GM19438 (cell line): ENCODE measurements at regions not wholly inside any gene's neighbourhood (a gene's known extent, or its start where the extent isn't known, plus 50 kb on each side); places are given as distances from the start of the nearest gene placed in this dataset.

Experiments used
- ATAC-seq: cut with Tn5 transposase; IDR thresholded peaks from one replicate; pipeline ENCODE4 v1.9.1; 2021; ENCODE audit warnings: low read depth; ENCODE audit not compliant: unreplicated experiment

DNA sequence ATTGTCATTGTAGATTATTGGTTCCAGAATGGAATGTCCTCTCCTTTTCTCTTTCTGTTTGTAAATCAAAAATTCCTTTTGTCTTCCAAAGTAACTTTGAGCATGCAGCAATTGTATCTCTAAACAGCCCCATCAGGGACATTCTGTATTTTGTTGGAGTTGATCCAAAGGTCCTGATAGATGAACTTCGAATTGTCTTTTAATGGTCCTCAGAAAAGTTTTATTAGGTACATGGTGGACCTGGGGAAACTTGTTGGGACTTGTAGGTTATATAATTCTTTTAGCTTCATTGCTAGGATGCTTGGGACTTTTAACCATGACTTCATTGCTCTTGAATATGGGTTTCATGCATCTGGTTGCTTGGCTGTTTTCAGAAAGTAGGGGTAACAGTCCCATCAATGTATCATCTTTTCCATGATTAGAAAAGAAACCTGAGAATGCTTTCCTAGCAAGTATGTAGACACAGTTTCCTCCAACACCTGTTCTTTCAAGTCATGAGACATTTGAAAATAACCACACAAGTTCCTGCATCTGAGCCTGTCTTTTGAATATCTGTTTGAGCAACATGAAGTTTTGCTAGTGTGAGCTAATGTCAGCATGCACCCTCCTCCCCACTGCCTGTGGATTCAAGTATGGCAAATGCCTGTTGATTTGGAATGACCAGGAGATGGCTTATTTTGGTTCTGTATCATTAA, 413.1 kb downstream of the KCNRG start:
- ATAC-seq: no peak

DNA sequence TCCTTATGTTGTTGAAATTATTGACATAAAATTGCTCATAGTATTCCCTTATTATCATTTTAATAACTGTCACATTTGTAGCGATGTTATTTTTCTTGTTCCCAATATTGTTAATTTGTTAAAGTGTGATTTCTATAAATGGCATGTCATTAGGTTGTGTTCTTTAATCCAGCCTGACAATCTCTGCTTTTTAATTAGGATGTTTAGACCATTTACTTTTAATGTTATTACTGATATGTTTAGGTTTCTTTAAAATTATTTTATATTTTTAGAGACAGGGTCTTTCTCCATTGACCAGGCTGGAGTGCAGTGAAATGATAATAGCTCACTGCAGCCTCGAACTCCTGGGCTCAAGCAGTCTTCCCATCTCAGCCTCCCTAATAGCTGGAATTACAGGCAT, 408.5 kb downstream of the DLEU7 start:
- ATAC-seq: no peak

DNA sequence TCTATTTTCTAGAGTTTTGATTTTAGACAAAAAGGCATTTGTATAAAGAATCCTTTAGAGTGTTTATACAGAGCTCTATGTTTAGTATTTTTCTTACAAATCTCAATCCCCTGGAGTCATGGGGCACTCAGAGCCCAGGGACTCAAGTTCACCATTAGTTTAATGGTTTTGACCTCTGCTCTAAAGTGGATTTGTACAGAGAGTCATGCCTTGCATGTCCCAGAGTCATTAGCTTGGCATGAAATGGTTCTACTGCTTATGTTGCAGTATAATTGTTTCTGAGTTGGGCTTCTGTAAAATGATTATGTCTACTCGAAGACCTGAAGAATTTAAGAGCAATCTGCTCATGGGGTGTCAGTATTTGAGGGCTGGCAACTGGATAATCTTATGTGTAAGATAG, 406.2 kb downstream of the DLEU7 start:
- ATAC-seq: no peak

DNA sequence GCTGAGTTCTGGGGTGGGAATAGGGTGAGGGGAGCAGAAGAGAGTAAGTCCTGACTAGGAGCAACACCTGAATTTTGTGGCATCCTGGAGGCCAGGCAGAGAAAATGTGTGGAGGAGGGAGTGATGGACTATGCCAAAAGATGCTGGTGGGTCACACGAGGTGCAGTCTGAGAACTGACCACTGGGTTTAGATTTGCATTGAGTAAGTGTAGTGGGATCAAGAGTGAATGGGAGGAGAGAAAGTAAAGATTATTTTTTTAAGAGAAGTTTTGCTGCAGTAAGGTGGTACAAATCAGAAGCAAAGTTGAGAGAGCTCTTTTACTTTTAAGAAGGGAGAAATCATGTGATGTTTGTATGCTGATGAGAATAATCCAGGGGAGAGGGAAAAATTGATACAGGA, 405.1 kb downstream of the DLEU7 start:
- no peak for ATAC-seq

DNA sequence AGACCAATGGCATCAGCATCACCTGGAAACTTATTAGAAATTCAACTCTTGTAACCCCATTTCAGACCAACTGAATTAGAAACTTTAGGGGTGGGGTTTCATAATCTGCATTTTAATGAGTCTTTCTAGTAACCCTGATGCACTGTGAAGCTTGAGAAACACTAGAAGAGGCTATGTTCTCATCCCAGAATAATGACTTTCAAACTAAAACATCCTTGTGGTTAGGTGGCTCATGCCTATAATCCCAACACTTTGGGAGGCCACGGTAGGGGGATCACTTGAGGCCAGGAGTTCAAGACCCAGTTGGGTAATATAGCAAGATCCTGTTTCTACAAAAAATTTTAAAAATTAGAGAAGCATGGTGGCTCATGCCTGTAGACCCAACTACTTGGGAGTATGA, 402.4 kb downstream of the DLEU7 start:
- ATAC-seq: no peak

DNA sequence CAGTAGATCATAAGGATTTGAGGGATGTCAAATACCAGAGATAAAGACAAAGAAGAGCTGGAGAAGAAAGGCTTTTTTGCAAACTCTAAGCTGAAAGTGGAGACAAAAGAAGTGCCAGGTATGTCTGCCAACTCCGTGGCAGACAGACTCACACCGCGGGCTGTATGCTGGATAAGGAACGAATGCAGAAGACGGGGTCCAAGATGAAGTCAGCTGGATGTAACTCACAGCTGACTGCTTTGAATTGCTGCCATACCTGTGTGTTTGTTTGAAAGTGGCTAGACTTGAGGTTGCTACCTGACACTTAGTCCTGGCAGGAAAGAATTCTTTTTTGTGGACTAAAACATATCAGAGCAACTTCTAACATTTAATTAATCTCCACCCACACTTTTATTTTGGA, 398.8 kb downstream of the DLEU7 start:
- no peak for ATAC-seq

DNA sequence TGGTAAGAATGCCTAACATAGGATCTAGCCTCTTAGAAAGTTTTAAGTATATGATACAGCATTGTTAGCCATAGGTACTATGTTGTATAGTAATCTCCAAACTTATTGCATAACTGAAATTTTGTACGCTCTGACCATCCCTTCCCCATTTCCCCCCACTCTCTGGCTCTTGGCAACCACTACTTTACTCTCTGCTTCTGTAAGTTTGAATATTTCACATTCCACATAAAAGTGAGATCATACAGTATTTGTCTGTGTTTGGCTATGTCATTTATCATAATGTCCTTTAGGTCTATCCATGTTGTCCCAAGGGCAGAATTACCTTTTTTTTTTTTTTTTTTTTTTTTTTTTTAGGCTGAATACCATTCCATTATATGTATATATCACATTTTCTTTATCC, 396.9 kb downstream of the DLEU7 start:
- ATAC-seq: no peak

DNA sequence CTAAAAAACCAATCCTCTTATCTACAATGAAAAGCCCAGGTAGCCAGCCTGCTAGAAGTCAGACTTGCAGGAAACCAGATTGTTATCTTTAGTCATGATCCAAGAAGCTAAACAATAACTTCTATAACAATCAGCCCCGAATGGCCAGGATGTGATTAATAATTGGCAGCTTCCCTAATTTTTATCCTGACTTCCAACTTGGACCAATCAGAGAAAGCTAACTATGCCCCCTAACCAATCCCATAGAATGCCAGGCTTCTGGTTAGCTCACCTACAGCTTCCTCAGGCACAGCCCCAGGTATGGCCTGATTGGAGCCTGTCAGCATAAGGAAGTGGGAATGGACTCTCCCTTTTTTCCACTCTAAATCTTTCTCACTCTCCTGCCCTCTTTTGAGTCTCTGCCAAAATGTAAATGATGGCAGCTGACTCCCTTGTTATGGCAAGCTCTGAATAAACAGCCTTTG, 394.9 kb downstream of the DLEU7 start:
- no peak for ATAC-seq

DNA sequence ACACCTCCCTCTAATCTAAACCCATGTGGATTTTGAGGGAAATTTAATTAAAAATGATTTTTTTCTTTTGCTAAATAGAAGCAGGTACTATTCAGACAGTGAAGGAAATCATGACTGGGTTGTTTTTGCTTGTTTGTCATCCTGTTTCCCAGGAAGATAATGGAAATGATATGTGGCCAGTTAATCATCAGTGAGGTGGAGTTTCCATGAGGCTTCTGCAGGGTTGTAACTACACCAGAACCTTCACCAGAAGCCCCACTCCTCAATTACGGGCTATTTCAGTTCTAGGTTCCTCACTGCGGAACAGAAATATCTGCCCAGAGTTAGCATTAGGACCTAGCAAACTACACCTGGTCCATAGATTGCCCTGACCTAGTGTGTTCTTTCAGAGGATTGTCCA, 394.0 kb downstream of the DLEU7 start:
- no peak for ATAC-seq

DNA sequence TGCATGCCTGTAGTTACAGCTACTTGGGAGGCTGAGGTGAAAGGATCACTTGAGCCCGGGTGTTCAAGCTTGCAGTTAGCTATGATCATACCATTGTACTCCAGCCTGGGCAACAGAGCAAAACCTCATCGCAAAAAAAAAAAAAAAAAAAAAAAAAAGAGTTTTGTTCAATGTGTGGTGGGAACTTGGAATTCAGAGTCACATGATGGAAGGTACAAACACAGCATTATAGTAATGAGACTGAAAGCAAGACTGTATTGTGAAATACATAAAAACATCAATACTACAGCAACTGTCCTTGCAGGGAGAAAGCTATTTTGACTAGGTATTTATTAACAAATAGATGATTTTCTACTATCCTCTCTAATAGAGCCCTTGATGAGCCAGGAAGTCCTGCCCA, 393.2 kb downstream of the DLEU7 start:
- ATAC-seq: no peak

DNA sequence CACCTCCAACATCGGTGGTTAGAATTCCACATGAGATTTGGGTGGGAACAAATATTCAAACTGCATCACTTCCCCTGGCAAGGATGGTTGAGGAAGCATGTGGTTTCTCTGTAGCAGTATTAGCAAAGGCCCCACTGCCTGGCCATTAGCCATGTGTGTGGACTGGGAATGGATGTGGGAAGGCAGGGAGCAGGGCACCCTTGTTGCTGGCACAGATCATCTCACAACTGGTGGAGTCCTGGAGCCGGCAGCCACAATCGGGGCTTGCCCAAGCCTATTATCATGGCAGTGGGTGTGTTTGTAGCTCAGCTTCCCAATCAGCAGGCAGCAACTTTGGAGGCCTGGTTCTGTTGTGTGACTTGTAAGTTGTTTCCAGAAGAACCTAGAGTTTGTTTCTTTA, 391.9 kb downstream of the DLEU7 start:
- ATAC-seq: no peak

DNA sequence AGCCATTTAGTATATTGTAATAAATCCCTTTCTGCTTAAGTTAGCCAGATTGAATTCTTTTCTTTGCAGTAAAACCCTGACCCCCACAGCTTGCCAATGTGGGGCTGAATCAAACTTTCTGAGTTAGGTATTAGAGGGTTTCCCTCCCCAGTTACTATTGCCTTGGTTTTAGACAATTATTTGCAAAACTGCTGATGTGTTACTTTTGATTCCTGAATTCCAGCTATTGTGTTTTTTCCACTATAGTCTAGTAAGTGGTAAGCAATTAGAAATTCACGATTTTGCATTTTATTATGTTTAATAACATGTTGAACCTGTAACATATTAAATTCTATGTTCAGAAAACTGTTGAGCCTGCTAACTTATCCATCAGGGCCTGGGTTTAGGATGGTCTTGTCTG, 391.5 kb downstream of the DLEU7 start:
- no peak for ATAC-seq

DNA sequence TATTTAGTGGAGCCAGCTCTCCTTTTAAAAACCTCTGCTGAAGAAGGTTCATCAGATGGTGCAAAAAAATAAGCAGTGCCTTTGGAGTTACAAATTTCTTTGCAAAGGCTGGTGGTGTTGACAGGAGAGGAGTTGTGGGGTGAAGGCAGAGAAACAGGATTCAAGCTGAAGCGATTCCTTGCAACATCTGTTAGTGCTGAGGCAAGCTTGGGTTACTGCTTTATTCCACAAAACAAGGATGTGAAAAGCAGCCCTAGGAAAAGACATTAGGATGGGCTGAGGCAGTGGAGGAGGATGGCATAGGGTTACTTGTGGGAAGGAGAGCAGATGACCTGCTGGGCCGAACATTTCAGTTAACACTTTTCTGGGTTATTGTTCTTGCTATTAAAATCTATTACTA, 390.7 kb downstream of the DLEU7 start:
- ATAC-seq: no peak

DNA sequence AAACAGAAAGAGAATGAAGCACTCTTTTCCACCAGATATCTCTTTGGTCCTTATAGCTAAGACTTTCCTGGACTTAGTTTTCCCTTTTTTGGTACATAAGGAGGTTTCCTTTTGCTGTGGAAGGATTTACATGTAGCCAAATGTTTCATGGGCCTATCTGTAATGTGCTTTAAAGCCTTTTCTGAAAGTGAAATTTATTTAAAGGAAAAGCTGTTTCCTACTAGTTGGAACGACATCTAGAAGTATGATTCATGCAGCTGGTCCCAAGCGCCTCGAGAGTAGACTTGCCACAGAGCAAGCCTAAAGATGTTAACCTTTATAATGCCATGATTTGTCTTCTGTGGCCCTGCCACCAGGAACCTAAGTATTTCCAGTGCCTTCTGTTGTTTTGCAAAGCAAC, 390.3 kb downstream of the DLEU7 start:
- ATAC-seq: no peak

DNA sequence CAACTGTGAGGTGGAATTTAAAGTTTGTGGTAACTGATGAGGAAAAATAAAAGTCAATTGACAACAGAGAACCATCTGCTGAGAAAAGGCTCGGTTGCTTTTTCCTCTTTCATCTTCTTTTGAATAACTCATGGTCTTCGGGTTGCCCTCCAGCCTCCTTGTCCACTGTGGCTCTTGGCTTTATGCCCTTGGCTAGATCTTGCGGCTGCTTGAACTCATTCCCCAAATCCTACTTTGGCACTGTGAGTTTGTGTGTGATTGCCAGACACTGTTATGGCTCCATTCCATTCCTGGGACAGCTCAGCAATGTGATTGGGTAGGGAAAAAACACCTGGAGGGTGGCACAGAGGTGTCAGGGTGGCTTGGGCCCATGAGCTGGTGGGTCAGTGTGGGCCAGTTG, 387.4 kb downstream of the DLEU7 start:
- no peak for ATAC-seq

DNA sequence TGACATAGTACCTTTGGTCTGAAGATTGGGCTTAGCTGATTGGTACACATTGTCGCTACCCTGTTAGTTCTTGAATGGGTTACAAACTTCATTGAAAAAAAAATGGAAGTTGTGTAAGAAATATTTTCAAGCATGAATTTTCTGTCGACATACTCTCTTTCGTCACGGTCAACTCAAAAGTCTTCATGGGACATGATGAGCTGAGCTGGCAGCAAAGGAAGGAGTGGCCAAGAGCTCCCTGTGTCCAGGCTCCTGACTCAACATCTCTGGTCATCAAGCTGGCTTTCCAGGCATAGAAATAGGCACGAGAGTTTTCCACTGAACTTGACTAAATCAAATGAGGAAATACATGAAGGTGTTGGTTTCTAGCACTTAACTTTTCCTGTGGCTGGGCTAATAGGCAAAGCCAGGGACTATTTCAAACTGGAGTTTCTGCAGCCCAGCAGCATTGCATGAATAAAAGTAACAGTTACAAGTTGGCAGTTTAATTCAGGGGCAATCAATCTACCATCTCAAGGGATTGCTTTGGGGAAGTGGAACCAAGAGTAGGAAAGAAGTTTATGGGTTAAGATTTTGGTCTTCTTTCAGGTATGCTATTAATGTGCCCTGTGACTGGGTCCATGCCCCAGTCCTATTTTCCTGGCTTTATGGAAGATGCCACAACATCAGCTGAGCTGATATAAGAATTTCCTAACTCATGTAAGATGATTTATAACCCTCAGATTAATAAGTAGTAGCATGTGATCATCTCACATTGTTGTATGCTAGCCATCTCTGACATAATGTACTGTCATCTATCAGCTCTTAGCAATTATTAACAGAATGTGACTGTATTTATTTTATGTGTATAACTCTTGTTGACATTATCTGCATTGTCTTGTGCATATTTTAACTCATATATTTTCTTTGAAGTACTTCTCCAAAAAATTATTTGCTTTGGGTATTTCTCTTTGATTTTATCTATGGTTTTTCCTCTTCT, 385.8 kb downstream of the DLEU7 start:
- ATAC-seq: no peak

DNA sequence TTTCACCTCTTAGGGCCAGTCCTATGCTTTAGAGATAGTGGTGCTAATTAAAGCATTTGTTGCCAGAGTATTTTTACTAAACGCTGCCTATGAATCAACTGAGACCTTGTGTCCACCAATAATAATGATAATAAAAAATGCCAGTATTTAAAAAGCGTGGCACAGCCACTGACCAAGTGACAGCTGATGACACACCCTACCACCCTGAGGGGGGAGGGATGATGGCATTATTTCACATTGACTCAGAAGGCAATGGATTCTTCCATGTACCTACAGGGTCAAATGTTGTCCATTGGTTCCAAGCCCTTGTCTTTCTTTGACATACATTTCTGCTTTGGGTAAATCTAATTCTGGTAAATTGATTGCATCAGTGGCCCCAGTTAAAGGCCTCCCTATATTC, 384.4 kb downstream of the DLEU7 start:
- ATAC-seq: no peak

DNA sequence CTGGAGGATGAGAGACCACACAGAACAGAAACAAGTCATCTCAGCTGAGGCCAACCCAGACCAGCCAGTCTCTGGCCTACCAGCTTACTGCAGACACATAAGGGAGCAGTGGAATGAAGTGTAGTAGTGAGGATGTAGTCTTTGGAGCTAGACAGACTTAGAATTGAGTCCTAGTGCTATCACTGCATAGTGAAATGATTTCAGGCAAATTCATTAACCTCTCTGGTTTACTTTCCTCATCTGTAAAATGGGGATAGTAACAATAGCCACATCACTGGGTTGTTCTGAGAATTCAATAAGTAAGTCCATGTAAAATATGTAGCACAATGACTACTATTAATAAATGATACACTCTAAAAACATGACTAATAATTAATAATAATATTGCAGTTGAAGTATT, 383.8 kb downstream of the DLEU7 start:
- ATAC-seq: no peak

DNA sequence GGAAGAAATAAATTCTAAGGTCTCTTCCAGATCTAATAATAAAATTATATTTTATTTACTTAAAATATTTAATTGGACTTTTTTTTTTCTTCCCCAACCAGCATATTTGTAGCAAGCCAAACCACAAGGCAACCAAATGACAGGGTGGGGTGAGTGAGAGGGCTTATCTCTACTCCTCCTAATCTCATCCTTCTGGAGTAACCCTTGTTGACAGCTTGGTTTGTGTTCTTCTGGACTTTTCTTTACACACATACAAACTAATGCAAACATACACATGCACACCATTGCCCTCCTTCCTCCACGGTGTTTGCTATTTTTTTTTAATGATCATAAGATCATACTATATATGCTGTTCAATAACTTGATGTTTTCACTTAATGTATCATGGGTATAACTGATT, 383.1 kb downstream of the DLEU7 start:
- ATAC-seq: no peak

DNA sequence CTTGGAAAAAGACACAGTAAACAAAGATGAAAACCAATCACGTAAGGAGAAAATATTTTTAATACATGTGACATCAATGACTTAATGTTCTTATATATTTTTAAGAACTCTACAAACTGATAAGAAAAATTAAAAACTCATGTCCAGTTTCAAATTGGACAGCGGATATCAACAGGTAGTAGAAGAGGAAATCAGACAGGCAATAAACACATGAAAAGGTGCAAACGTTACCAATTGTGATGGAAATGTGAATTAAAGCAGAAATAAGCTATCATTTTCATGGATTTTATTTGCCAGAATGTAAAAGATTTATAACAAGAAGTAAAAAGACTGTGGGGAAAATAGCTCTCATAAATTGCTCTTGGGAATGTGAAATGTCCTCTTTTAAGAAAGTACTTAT, 382.3 kb downstream of the DLEU7 start:
- no peak for ATAC-seq

DNA sequence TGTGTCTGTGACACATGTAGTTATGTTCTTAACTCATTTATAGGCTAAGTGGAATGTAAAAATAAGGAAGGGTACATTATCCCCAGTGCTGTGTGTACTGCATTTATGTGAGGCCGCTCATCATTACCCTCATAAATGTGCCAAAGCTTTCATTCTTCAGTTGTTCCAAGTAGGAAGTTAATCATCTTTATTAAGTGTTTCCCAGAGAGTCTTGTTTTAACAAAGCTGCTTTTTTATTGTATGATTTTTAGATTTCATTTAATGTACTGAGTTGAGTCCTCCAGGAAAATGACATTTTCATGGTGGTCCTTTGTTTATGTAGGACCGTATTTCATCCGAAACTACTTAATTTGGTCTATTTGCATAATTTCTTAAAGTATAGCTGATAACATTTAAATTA, 379.8 kb downstream of the DLEU7 start:
- no peak for ATAC-seq
